ENCODE measurements at regions not wholly inside any gene's neighbourhood (a gene's known extent, or its start where the extent isn't known, plus 50 kb on each side); places are given as distances from the start of the nearest gene placed in this dataset.
"Not testable (repeated sequence)": the region's sequence is repeated elsewhere in the genome, so short reads cannot be mapped to it uniquely, and the experiment has no call there.

GRCh38 chr5:121479337-121479736 is 372.3 kb upstream of the FTMT start:
- DNase-seq (ENCODE audit: low read depth) = no peak

- no peak for DNase-seq (ENCODE audit: low read depth)
Observed at GRCh38 chr5:121485281-121485680, 366.4 kb upstream of the FTMT start.

- not testable (repeated sequence) for DNase-seq (ENCODE audit: low read depth)
Observed at GRCh38 chr5:121485999-121486398, 365.7 kb upstream of the FTMT start.

- DNase-seq (ENCODE audit: low read depth) = peak; percentile 1
Observed at GRCh38 chr5:121489972-121490371, 361.7 kb upstream of the FTMT start.

- DNase-seq (ENCODE audit: low read depth) = peak; percentile 40
Observed at GRCh38 chr5:121497176-121497575, 354.5 kb upstream of the FTMT start.

GRCh38 chr5:121500310-121500709 is 351.4 kb upstream of the FTMT start:
- no peak for DNase-seq (ENCODE audit: low read depth)

- DNase-seq (ENCODE audit: low read depth) = peak; percentile 21
Observed at GRCh38 chr5:121503111-121503840, 348.4 kb upstream of the FTMT start.

- DNase-seq (ENCODE audit: low read depth) = no peak
Observed at GRCh38 chr5:121516997-121517396, 334.7 kb upstream of the FTMT start.

GRCh38 chr5:121525706-121526105 is 326.0 kb upstream of the FTMT start:
- peak; percentile 1 for DNase-seq (ENCODE audit: low read depth)

GRCh38 chr5:121526908-121527307 is 324.8 kb upstream of the FTMT start:
- DNase-seq (ENCODE audit: low read depth) = no peak

GRCh38 chr5:121533814-121534213 is 317.9 kb upstream of the FTMT start:
- no peak for DNase-seq (ENCODE audit: low read depth)

- DNase-seq (ENCODE audit: low read depth) = no peak
Observed at GRCh38 chr5:121550989-121551388, 300.7 kb upstream of the FTMT start.

GRCh38 chr5:121559832-121560231 is 291.9 kb upstream of the FTMT start:
- DNase-seq (ENCODE audit: low read depth) = no peak

- peak; percentile 3 for DNase-seq (ENCODE audit: low read depth)
Observed at GRCh38 chr5:121572061-121572460, 279.6 kb upstream of the FTMT start.

- DNase-seq (ENCODE audit: low read depth) = no peak
Observed at GRCh38 chr5:121573721-121574382, 277.8 kb upstream of the FTMT start.

GRCh38 chr5:121581588-121581987 is 270.1 kb upstream of the FTMT start:
- no peak for DNase-seq (ENCODE audit: low read depth)

- DNase-seq (ENCODE audit: low read depth) = no peak
Observed at GRCh38 chr5:121596882-121597281, 254.8 kb upstream of the FTMT start.

- no peak for DNase-seq (ENCODE audit: low read depth)
Observed at GRCh38 chr5:121608826-121609225, 242.9 kb upstream of the FTMT start.

- no peak for DNase-seq (ENCODE audit: low read depth)
Observed at GRCh38 chr5:121624035-121624434, 227.6 kb upstream of the FTMT start.

- DNase-seq (ENCODE audit: low read depth) = no peak
Observed at GRCh38 chr5:121628783-121629182, 222.9 kb upstream of the FTMT start.

- peak; percentile 24 for DNase-seq (ENCODE audit: low read depth)
Observed at GRCh38 chr5:121630402-121630801, 221.3 kb upstream of the FTMT start.

- DNase-seq (ENCODE audit: low read depth) = no peak
Observed at GRCh38 chr5:121634946-121635345, 216.7 kb upstream of the FTMT start.

- no peak for DNase-seq (ENCODE audit: low read depth)
Observed at GRCh38 chr5:121638126-121638525, 213.6 kb upstream of the FTMT start.

- no peak for DNase-seq (ENCODE audit: low read depth)
Observed at GRCh38 chr5:121640298-121640697, 211.4 kb upstream of the FTMT start.

Data from ELR (cell line).